ENCODE measurements at regions not wholly inside any gene's neighbourhood (a gene's known extent, or its start where the extent isn't known, plus 50 kb on each side); places are given as distances from the start of the nearest gene placed in this dataset.
A peak's percentile ranks its signal among the peaks of the same experiment; 100 is the strongest.
"Not testable (repeated sequence)": the region's sequence is repeated elsewhere in the genome, so short reads cannot be mapped to it uniquely, and the experiment has no call there.

DNA sequence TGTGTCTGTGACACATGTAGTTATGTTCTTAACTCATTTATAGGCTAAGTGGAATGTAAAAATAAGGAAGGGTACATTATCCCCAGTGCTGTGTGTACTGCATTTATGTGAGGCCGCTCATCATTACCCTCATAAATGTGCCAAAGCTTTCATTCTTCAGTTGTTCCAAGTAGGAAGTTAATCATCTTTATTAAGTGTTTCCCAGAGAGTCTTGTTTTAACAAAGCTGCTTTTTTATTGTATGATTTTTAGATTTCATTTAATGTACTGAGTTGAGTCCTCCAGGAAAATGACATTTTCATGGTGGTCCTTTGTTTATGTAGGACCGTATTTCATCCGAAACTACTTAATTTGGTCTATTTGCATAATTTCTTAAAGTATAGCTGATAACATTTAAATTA, 379.8 kb downstream of the DLEU7 start:
- DNase-seq, result no peak

DNA sequence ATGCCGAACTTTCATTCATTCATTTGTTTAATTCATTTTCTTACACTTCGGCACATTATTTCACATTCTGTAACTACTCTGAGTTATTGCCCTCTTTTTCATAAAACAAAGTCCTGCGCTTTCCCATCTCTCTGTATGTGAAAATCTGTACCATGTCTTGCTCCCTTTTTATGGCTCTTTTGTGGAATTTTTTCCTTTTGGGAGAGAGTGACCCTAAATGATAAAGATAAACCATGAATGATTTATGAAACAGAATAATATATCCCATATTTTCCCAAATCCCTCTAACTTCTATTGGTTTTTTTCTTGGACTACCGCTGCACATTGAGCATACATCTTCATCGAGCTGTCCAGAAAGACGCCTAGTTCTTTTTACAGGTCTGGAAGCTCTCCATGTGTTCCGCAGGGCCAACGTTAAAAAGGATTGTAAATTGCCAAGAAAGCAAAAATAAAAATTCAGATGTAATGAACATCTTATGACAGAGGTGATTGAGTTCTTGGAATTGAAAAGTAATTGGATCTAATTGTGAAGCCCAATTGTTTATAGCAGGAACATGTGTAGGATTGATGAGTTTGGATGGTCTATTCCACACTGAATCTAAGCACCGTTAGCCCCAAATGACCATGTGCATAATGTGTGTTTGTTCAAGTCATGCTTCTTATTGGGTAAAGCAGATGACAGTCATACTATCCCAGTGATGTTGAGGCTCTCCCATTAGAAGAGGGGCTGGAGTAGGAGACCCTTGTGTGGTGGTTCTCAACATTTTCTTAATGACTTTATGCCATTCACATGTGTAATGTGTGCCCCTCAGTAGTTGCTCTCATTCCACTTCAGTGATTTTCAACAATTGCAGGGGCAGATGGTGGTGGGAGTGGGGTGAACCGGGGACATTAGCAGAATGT, 378.9 kb downstream of the DLEU7 start:
- DNase-seq, result no peak

DNA sequence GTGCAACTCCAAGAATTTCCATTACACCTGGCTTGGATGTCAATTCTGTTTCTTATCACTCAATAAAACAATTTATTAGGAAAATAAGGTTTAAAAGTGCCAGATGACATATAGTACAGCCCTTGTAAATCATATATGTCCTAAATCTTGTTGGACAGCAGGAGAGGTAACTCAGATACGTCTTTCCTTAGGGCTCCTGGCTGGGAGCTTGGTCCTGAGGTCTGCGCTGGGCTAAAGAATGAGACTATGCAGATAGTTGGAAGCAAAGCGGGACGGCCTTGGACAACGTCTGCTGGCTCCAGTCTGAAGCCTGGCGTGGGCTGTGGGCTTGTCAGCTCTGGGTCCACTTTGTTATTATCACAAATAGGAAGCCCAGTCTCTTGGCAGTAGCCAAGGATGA, 377.0 kb downstream of the DLEU7 start:
- no peak for DNase-seq

DNA sequence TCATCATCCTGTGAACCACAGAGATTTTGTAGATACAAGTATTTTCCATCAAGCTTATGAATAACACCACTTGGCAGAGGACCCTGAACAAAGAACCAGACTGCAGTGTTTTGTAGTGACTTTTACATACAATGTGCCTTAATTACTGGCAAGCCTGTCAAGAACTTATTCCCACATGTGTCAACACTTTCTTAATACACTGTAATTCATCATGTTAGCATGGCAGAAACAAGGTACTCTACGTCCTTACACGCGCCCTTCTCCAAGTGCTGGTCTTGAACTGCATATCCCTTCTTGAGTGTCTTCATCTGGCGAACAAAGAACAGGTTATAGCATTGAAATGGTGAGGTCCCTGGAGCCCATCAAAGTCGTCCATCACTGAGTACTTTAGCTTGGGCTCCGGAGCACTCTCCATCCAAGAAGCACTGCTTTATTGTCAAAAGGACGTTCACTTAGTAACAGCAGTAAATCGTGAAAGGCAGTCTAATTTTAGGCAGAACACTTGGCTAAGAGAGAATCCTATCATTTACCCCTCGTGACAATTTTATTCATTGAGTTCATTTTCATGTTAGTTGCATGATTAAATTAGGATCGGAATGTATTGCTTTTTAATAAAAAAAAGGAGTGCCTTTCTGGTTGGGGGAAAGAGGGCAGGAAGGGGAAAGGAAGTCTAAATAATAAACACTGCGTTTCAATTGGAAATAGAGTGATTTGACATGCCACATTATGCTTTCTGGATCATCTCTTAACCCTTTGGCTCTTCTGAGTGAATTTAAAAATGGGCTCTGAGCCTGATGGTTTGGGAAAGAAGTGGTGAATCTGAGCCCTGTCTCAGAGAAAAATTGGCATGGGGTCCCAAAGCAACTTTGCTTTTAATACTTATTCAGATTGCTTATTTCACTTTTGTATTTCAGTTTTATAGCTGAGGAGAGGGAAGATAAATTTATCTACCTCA, 376.1 kb downstream of the DLEU7 start:
- no peak for DNase-seq

DNA sequence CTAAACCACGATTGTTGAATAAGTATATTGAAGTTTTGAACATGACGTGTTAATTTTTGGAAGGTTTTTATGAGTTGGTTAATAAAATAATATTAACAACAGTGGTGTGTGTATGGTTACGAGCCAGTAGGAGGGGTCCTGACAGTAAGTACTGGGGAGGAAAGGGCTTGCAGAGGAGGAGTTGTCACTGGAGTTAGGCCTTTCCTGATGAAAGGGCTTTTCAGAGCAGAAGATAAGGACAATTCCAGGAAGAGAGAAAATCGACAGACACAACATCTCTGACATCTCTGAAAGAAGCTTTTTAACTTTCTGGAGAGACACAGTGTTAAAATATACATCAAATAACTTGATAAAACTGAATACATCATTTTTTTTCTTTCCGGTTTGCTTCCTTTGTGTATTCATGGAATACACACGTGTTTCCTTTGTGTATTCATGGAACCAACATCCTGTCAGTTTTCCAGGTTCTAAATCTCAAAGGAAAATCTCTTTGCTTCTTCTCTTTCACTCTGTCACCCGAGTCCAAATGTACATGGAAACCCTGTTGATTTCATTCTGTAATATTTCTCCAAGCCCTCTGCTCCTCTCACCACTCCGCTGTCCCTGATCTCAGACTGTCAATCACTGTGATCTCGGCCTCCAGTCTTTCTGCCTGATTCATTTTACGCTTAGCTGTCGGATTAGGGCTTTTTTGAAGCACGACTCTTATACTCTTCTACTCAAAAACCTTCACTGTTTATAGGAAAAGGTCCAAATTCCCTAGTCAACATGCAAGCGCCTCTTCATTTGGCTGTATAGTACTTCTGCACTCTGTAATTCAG, 374.4 kb downstream of the DLEU7 start:
- DNase-seq, result no peak

DNA sequence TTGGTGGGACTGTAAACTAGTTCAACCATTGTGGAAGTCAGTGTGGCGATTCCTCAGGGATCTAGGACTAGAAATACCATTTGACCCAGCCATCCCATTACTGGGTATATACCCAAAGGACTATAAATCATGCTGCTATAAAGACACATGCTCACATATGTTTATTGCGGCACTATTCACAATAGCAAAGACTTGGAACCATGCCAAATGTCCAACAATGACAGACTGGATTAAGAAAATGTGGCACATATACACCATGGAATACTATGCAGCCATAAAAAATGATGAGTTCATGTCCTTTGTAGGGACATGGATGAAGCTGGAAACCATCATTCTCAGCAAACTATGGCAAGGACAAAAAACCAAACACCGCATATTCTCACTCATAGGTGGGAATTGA, 370.4 kb downstream of the DLEU7 start:
- not testable (repeated sequence) for DNase-seq

DNA sequence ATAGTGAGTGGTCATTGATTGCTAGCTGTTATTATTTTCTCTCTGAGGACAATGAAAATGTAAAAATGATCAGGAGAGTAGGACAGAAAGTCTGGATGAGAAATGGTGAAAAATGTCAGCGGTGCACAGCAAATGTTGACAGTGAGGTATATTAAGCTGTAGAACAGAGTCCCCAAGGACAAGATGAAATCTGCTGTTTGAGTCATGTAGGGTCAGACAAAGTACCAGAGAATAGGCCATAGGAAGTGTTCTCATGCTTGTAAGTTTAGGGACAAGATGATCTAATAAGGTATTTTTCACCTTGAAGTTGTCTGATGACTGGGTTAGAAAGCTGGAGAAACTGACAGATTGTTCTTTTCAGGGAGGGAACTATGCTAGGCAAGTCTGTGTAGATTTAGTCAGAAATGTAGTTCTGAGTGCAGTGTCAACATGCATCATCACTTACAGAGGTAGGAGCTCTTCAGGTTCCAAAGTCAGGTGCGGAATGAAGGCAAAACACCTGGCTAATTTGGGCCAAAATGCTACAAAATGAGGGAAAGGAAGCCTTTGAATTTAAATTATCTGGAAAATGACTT, 369.3 kb downstream of the DLEU7 start:
- no peak for DNase-seq

DNA sequence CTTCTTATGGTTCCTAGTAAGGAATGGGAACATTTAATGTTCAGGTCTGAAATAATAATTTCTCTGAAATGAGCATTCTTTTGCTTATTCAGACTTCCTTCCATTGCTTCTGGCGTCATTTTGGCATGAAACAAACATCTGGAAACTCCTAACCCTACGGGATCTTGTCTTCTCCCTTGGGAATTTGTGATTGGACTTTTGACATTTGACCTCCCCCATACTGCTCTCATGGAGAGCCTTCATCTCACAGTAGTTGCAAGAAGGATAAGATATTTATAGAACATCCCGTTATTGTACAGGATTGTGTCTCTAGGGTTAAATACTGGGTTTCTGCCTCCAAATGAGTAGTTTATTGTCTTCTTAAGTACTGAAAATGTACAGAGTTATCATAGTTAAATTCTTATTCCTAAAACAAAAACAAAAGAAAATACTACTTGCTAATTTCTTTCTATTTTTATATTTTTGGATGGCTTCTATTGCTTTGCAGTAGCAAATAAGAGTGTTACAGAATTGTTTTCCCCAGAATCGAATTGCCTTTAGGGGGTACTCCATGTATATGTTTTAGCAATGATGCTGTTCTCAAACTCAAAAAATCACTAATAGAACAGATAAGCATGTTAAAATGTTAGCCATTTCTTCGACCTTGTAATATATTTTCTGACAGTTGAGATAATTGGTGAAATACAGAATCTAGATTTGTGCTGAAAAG, 366.8 kb downstream of the DLEU7 start:
- DNase-seq, result no peak

DNA sequence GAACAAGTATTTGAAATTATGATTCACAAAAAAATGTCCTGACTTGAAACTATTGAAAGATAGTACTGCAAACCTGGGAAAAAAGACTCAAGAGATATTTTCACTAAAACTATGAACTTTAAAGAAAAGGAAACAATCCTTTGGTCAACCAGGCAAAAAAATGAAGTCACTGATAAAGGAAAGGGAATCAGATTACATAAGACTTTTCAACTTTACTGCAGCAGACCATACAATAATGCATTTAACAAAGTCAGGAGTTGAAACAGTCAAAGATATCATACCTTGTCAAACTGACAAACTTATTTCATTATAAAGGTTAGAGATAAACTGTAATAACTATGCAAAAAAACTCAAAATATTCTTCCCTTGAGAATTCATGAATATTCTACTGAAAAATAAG, 361.6 kb downstream of the DLEU7 start:
- DNase-seq, result no peak

DNA sequence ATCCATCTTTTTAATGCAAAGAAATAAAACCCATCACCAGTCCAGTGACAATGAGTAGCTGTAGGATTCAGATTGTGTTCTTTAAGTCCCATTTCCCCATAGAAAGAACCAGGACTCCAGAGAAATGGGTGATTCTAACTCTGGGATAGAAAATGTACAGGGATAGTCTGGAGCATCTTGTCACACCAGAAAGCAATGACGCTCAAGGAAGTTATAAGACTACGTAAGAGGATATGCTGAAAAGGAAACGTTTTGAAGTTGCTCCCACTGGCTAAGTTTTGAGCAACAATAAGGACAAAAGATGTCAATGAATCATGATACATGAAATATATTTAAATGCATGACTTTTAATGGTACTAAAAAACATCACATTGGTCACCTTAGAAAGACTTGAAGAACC, 360.1 kb downstream of the DLEU7 start:
- no peak for DNase-seq

DNA sequence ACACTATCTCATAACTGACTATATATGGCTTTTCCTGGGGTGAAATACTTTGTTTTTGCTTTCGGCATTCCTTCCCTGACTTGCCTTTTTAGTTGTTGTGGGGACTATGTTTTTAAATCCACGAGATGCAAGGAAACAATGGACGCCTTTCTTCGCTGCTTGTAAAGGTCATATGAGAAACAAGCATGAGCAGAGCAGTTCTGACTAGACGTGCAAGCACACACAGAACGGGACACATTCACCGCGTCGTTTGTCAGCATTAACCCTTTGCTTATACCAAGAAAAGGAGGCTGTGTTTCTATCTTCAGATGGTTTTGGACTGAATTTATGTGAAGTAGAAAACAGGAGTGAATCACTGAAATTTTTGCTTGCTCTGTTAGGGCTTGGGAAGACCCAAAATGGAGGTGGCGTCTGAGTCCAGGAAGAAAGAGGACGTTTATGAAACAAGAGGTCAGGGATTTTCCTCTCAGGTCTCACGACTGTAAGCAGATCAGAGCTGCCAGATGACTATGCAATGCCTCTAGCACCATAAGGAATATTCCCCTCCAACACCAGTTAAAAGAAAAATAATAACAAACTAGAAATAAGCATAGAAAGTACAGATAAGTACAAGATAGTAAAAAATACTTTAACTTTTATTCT, 358.9 kb downstream of the DLEU7 start:
- no peak for DNase-seq

DNA sequence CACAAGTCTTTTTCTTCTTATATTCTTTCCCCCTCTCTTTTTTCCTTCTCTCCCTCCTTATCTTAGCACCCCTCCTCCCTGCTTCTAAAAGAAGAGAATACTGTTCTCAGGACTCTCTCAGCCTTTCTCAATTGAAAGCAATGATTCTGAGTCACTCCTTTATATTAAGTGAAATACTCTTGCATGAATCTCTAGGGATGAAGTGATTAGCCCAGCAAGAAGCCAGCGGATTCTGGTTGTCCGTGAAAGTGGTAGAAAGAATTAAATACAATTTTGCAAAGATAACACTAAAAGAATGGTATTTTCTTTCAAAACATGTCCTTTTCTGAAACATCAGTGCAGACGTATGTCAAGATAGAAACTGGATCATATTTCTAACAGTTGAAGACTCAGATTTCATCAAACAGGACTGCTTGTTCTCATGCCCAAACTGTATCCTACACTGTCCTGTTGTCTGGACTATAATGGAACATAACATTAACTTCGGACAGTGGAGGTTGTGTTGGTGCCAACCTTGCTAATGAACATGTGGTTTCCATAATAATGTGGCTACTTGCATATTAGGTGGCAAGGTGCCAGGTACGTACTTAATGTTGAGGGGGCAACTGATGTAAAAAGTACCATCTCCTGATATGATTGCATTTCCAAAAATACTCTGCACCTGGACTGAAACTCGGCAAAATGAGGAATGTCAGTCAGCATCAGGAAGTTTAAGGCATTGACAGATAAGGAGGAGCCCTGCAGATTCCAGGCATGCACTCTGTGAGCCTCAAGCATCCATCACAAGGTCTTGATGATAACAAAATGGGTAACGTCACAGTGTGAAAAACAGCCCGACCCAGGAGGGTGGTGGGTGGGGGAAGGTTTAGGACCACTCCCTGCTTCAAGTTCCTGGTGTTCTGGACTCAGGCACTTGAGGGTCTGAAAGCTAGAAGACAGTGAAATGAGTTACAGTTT, 357.2 kb downstream of the DLEU7 start:
- no peak for DNase-seq

DNA sequence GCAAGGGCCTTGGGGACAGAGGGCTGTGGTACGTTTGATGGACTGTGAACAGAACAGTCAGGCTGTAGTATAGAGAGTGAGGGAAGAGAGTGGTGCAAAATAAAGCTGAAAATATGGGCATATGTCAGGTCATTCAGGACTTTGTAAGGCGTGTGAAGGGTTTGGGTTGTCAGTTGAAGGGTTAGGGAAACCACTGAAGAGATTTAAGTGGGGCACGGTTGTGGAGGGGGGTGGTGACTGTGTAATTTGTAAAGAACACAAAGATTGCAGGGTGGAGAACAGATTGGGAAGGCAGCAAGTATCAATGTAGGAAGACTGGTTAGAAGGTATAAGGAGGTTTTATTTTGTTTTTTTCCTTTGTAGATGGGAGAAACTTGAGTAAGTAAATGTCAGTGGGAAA, 349.8 kb downstream of the DLEU7 start:
- DNase-seq, result no peak

DNA sequence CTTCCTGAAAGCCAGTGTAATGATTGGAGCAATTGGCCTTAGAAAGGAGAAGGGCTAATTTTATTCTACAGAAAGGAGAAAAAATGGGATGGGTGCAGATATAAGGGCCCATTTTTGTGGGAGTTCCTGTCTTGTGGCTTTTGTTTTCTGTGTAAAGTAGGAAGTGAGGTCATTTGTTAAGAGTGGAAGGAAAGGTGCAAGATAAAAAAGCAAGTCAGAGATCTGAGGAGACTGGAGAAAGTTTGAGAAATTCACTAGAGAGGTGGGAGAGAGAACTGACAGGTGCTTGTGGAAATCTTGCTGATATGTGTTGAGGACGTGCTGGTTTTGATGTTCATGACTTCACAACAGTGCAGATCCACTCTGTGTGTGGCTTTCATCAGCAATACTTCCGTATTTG, 349.4 kb downstream of the DLEU7 start:
- peak in 1 of 2 experiments; percentile 27 for DNase-seq

DNA sequence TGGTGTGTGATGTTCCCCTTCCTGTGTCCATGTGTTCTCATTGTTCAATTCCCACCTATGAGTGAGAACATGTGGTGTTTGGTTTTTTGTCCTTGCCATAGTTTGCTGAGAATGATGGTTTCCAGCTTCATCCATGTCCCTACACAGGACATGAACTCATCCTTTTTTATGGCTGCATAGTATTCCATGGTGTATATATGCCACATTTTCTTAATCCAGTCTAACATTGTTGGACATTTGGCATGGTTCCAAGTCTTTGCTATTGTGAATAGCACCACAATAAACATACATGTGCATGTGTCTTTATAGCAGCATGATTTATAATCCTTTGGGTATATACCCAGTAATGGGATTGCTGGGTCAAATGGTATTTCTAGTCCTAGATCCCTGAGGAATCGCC, 340.3 kb downstream of the DLEU7 start:
- not testable (repeated sequence) for DNase-seq

DNA sequence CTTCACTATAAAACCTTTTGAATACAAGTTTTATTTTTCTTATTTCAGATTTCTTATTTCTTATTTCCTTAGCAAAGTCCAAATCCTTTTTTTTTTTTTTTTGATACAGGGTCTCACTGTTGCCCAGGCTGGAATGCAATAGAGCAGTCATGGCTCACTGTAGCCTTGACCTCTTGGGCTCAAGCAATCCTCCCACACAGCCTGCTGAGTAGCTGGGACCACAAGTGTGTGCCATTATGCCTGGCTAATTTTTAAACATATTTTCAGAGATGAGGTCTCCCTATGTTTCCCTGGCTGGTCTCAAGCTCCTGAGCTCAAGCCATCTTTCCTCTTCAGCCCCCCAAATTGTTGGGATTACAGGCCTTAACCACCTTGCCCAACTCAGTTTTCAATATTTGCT, 334.3 kb downstream of the DLEU7 start:
- no peak for DNase-seq

DNA sequence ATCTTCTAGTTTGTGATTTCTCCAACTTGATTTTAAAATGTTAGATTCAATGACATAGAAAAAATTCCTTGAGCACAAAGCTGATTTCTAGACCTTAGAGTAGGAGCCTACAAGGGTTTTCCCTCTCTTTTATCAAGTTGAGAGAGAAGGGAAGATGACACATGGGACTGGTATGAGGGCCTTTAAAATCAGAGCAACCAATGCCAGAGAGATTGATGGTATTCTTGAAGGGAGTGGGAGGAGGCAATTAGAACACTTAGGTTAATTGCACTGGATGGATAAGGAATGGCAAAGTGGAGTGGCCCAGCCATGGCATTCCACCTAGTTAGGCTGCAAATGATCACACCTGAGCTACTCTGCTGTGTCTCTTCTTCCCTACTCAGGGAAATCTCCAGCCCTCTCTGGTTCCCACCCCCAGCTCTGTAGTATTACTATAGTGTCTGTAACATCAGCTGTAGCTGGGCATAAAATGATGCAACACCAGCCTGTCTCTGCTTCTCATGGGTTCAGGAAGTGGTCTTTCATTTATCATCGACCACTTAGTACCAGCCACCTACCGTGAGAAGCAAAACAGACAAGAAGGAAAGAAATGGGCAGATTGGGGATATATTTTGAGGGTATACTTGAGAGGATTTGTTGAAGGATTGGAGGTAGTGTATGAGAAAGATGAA, 333.6 kb downstream of the DLEU7 start:
- no peak for DNase-seq

DNA sequence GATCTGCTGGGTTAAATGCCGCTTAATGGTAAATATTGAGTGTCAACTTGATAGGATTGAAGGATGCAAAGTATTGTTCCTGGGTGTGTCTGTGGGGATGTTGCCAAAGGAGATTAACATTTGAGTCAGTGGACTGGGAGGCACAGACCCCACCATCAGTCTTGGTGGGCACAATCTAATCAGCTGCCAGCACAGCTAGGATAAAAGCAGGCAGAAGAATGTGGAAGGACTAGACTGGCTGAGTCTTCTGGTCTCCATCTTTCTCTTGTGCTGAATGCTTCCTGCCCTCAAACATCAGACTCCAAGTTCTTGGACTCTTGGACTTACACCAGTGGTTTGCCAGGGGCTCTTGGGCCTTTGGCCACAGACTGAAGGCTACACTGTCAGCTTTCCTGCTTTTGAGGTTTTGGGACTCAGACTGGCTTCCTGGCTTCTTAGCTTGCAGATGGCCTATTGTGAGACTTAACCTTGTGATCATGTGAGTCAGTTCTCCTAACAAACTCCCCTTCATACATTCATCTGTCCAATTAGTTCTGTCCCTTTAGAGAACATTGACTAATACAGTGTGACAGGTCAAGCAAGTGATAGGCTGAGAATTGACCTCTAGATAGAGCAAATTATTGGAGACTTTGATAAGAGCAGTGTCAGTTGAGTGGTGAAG, 332.5 kb downstream of the DLEU7 start:
- not testable (repeated sequence) for DNase-seq

DNA sequence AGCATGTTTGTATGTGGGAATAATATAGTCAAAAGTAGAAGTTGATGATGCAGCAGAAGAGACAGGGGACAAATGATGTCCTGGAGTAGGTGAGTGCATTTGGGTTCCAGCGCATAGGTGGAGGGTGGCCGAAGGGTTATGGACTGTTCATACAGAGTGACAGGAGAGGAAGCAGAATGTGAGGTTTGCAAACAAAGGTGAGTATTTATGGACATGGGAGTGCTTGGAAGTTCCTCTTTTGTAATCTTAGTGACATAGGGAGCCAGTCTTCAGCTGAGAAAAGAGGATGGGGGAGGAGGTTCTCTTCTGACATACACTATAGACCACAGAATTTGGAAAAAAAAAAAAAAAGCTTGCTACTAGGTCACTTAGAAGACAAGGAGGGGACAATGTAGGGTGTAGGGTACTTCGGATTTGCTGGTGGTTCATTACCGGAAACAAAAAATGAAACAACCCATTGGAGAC, 331.6 kb downstream of the DLEU7 start:
- DNase-seq, result peak; percentile 84 to 90
